RWPE2 (cell line): ENCODE measurements at regions not wholly inside any gene's neighbourhood (a gene's known extent, or its start where the extent isn't known, plus 50 kb on each side); places are given as distances from the start of the nearest gene placed in this dataset.

Experiments used
- ATAC-seq: fragments of 200-7000 bp; cut with Tn5 transposase; 3 replicates; pipeline ENCODE4 v1.9.1; 2021; ENCODE audit warnings: low read depth
- DNase-seq: peaks from one replicate; pipeline ENCODE4 v3.0.0-alpha.2; 2020; ENCODE audit warnings: low spot score
- H3K27ac ChIP-seq: fragments of 450-650 bp; 2 replicates; pipeline ENCODE4 v1.5.1; 2017; ENCODE audit warnings: mild to moderate bottlenecking; ENCODE audit not compliant: poor library complexity, severe bottlenecking
- H3K27me3 ChIP-seq: fragments of 250-450 bp; sonication (Bioruptor Pico); 2 replicates; pipeline ENCODE4 v1.5.1; 2021; ENCODE audit warnings: mild to moderate bottlenecking, moderate library complexity; ENCODE audit not compliant: insufficient read depth, poor library complexity, severe bottlenecking
- H3K36me3 ChIP-seq: fragments of 250-450 bp; sonication (Bioruptor Pico); 2 replicates; pipeline ENCODE4 v1.5.1; 2020; ENCODE audit warnings: low read depth, mild to moderate bottlenecking, moderate library complexity
- H3K4me1 ChIP-seq: fragments of 250-450 bp; sonication (Bioruptor Pico); 2 replicates; pipeline ENCODE4 v1.5.1; 2021; ENCODE audit warnings: mild to moderate bottlenecking, moderate library complexity; ENCODE audit not compliant: insufficient read depth, poor library complexity, severe bottlenecking
- H3K4me3 ChIP-seq: fragments of 250-450 bp; sonication (Bioruptor Pico); 2 replicates; pipeline ENCODE4 v1.5.1; 2021; ENCODE audit warnings: mild to moderate bottlenecking, moderate library complexity; ENCODE audit not compliant: severe bottlenecking
- H3K9me3 ChIP-seq: fragments of 250-450 bp; sonication (Bioruptor Pico); 2 replicates; pipeline ENCODE4 v1.5.1; 2021; ENCODE audit warnings: mild to moderate bottlenecking, moderate library complexity; ENCODE audit not compliant: severe bottlenecking
- TF ChIP-seq, protein P1 (sequence below): fragments of 450-650 bp; IDR thresholded peaks from one replicate; pipeline ENCODE4 v1.5.1; 2017; ENCODE audit warnings: mild to moderate bottlenecking, moderate library complexity; ENCODE audit not compliant: poor library complexity, severe bottlenecking

DNA sequence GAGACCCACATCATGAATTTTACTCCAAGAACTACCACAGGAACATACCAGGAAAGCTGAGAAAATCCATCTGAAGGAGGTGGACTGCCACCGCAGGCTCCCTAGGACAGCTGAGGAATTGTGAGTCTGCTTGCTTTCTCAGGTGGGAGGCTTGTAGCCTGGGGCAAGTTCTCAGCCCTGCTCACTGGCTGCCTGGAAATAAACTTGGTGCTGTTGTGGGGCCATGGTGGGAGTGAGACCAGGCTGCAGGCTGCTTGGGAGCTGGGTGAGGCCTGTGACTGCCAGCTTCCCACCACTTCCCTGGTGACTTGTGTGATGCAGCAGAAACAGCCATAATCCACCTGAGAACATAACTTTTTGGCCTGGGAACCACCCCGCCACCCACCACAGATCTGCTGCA lies 132.7 kb upstream of the RAG2 start:
- TF ChIP-seq, protein P1, sequence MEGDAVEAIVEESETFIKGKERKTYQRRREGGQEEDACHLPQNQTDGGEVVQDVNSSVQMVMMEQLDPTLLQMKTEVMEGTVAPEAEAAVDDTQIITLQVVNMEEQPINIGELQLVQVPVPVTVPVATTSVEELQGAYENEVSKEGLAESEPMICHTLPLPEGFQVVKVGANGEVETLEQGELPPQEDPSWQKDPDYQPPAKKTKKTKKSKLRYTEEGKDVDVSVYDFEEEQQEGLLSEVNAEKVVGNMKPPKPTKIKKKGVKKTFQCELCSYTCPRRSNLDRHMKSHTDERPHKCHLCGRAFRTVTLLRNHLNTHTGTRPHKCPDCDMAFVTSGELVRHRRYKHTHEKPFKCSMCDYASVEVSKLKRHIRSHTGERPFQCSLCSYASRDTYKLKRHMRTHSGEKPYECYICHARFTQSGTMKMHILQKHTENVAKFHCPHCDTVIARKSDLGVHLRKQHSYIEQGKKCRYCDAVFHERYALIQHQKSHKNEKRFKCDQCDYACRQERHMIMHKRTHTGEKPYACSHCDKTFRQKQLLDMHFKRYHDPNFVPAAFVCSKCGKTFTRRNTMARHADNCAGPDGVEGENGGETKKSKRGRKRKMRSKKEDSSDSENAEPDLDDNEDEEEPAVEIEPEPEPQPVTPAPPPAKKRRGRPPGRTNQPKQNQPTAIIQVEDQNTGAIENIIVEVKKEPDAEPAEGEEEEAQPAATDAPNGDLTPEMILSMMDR: no peak
- Histone ChIP-seq H3K4me3 (no peak overlapping the region), H3K36me3 (no peaks in the 10 kb centered on the region), H3K27me3 (peaks cover 10% of the 10 kb centered on the region), H3K4me1 (no peaks in the 10 kb centered on the region), H3K9me3 (no peaks in the 10 kb centered on the region), H3K27ac (no peak overlapping the region)
- DNase-seq: no peak
- ATAC-seq: no peak

DNA sequence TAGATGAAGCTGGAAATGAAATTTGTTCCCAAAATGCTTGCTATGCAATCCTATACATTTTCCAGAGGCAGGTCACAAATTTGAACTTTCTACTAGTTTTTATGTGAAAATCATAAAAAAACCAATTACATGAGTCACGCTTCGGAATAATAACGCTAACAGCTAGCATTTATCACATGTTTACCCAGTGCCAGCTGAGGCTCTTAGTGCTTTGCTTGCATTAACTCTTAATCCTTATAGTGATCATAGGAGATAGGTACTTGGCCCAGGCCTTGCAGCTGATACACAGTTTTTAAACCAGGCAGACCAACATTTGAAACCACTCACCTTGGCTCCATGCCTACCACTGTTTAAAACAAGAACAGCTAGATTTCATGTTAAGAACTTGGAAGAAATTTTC lies 131.8 kb upstream of the RAG2 start:
- no peaks in the 10 kb centered on the region for H3K36me3 ChIP-seq
- ATAC-seq (no peak), DNase-seq (no peak)
- no peaks in the 10 kb centered on the region for H3K4me1 ChIP-seq
- no peak overlapping the region for H3K27ac ChIP-seq
- TF ChIP-seq, protein P1: no peak
- H3K4me3 ChIP-seq: no peak overlapping the region
- no peaks in the 10 kb centered on the region for H3K9me3 ChIP-seq
- peaks cover 10% of the 10 kb centered on the region for H3K27me3 ChIP-seq

DNA sequence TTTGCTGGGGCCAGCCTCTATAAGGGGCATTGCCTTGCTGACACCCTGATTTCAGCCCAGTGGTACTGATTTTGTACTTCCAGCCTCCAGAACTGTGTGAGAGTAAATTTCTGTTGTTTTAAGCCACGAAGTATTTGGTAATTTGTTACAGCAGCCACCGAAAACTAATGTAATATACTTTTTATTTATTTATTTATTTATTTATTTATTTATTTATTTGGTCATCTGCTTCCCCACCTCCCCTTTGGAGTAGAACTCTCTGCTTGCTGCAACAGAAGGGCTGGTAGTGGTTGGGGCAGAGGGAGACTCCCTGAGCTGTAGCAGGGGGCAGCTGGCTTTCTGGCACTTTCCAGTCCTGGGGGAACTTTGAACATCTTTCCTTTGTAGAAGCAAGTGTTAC lies 128.4 kb upstream of the RAG2 start:
- H3K9me3 ChIP-seq: no peaks in the 10 kb centered on the region
- no peaks in the 10 kb centered on the region for H3K4me1 ChIP-seq
- no peak overlapping the region for H3K27ac ChIP-seq
- no peak overlapping the region for H3K4me3 ChIP-seq
- no peak for ATAC-seq
- no peaks in the 10 kb centered on the region for H3K36me3 ChIP-seq
- peaks cover 5% of the 10 kb centered on the region for H3K27me3 ChIP-seq
- TF ChIP-seq, protein P1: no peak
- no peak for DNase-seq

DNA sequence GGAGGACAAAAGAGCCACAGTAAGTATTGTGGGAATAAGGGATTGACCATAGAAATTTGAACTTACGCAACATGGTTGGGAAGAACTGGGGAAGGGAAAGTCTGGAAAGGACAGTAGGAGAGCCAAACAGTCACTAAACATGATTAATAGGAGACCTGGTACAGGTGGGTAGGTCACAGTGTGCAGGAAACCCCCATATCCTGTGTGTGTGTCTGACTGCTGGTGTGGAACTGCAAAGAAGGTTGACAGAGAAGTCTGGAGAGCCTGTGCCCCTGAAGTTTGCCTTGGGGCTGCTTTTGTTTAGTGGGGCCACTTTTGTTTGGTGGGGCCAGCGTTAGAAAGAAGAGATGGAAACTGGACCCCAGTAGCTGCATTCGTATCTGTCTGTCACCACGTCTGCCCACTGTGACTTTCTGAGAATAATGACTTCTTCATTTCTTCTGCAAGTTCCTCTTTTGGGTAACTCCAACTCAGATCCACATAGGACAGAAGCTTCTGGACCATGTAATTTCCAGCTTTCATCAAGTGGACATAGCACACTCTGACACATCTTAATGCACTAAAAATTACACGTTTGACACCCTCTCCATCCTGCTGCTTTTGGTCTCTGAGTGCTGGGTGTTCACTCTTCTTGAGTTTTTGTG lies 126.8 kb upstream of the RAG2 start:
- Histone ChIP-seq H3K27me3 (peaks cover 3% of the 10 kb centered on the region), H3K27ac (no peak overlapping the region), H3K36me3 (no peaks in the 10 kb centered on the region), H3K4me3 (no peak overlapping the region), H3K4me1 (no peaks in the 10 kb centered on the region), H3K9me3 (no peaks in the 10 kb centered on the region)
- ATAC-seq (no peak), DNase-seq (no peak)
- TF ChIP-seq, protein P1: no peak

DNA sequence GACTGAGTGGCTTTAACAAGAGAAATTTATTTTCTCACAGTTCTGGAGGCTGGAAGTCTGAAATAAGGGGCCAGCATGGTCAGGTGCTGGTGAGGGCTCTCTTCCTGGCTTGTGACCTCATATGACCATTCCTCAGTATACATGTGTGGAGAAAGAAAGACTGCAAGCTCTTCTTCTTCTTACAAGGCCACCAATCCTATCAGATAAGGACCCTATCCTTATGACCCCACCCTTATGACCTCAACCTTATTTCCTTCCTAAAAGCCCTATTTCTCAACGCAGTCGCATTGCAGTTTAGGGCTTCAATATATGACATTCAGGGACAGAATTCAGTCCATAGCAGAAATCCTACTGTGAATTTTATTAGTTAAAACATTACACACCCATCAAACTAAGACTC lies 124.4 kb upstream of the RAG2 start:
- Histone ChIP-seq H3K4me3 (no peak overlapping the region), H3K4me1 (no peaks in the 10 kb centered on the region), H3K36me3 (no peaks in the 10 kb centered on the region), H3K9me3 (no peaks in the 10 kb centered on the region), H3K27me3 (peaks cover 9% of the 10 kb centered on the region), H3K27ac (no peak overlapping the region)
- ATAC-seq (no peak), DNase-seq (no peak)
- TF ChIP-seq, protein P1: no peak
